ENCODE measurements at regions not wholly inside any gene's neighbourhood (a gene's known extent, or its start where the extent isn't known, plus 50 kb on each side); places are given as distances from the start of the nearest gene placed in this dataset.

DNA sequence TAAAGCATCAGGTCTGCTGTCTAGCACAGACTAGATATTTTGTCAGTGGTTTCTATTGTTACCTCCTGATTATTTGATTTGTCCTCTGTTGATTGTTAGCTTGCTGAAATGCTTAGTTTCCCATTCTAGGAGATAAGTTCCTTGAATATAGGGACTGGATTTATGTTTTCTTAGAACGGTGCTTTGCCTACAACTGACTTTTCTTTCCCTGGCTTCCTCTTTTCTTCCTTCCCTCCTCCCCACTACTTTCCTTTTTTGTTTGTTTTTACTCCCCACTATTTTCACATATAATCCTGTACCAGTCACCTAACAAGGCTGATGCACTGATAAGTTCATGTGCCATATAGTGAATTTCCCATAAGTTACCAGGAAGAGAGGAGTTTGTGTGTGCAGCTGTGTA is 58.5 kb upstream of the METAP2 start:
- TF ChIP-seq, protein P1, sequence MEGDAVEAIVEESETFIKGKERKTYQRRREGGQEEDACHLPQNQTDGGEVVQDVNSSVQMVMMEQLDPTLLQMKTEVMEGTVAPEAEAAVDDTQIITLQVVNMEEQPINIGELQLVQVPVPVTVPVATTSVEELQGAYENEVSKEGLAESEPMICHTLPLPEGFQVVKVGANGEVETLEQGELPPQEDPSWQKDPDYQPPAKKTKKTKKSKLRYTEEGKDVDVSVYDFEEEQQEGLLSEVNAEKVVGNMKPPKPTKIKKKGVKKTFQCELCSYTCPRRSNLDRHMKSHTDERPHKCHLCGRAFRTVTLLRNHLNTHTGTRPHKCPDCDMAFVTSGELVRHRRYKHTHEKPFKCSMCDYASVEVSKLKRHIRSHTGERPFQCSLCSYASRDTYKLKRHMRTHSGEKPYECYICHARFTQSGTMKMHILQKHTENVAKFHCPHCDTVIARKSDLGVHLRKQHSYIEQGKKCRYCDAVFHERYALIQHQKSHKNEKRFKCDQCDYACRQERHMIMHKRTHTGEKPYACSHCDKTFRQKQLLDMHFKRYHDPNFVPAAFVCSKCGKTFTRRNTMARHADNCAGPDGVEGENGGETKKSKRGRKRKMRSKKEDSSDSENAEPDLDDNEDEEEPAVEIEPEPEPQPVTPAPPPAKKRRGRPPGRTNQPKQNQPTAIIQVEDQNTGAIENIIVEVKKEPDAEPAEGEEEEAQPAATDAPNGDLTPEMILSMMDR (conservative IDR thresholded peaks at IDR 0.05; ENCODE audit: low read depth, low read length), result no peak
- H3K27ac ChIP-seq, result no peak overlapping the region
- H3K36me3 ChIP-seq (ENCODE audit: insufficient read depth), result no peaks in the 10 kb centered on the region
- no peak overlapping the region for H3K9ac ChIP-seq
- no peaks in the 10 kb centered on the region for H3K4me1 ChIP-seq (ENCODE audit: low read depth, poor library complexity, severe bottlenecking)
- no peaks in the 10 kb centered on the region for H4K20me1 ChIP-seq (ENCODE audit: insufficient read depth)
- no peaks in the 10 kb centered on the region for H3K27me3 ChIP-seq (ENCODE audit: insufficient read depth, low read depth)
- no peak overlapping the region for H3K4me3 ChIP-seq (IDR thresholded peaks at IDR 0.05; ENCODE audit: insufficient read depth, low read depth, low read length)
- no peak overlapping the region for H3K4me2 ChIP-seq
- no peaks in the 10 kb centered on the region for H3K79me2 ChIP-seq (ENCODE audit: insufficient read depth, low read depth)
- H2AFZ ChIP-seq (ENCODE audit: low read depth), result no peak overlapping the region

- no peaks in the 10 kb centered on the region for H3K79me2 ChIP-seq (ENCODE audit: insufficient read depth, low read depth)
- H3K9ac ChIP-seq, result no peak overlapping the region
- no peak overlapping the region for H3K4me2 ChIP-seq
- TF ChIP-seq, protein P1 (conservative IDR thresholded peaks at IDR 0.05; ENCODE audit: low read depth, low read length), result no peak
- H3K36me3 ChIP-seq (ENCODE audit: insufficient read depth), result no peaks in the 10 kb centered on the region
- H4K20me1 ChIP-seq (ENCODE audit: insufficient read depth), result no peaks in the 10 kb centered on the region
- no peaks in the 10 kb centered on the region for H3K4me1 ChIP-seq (ENCODE audit: low read depth, poor library complexity, severe bottlenecking)
- no peak overlapping the region for H3K27ac ChIP-seq
- H2AFZ ChIP-seq (ENCODE audit: low read depth), result no peak overlapping the region
- H3K27me3 ChIP-seq (ENCODE audit: insufficient read depth, low read depth), result no peaks in the 10 kb centered on the region
- H3K4me3 ChIP-seq (IDR thresholded peaks at IDR 0.05; ENCODE audit: insufficient read depth, low read depth, low read length), result no peak overlapping the region
Measured at GRCh38 chr12:95416111-95416636, 57.8 kb upstream of the METAP2 start.

DNA sequence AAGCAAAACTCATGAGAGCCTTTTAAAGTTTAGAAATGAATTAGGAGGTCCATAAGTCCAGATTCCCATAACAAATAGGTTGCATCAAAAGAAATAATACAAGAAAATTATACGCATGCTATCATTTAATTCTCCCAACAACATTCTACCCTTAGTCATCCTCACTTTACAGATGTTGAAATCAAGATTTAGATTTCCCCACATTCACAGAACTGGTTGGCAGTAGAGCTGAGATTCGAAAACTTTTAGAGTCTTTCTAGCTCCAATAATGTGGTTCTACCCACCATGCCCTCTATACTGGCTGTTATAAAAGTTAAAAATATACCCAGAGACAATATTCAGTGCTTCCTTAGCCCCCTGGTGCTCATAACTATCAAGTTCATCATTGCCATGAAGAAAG is 56.6 kb upstream of the METAP2 start:
- Histone ChIP-seq H2AFZ (ENCODE audit: low read depth) (no peak overlapping the region), H3K27ac (no peak overlapping the region), H3K9ac (no peak overlapping the region), H4K20me1 (ENCODE audit: insufficient read depth) (no peaks in the 10 kb centered on the region), H3K4me3 (IDR thresholded peaks at IDR 0.05; ENCODE audit: insufficient read depth, low read depth, low read length) (no peak overlapping the region), H3K36me3 (ENCODE audit: insufficient read depth) (no peaks in the 10 kb centered on the region), H3K27me3 (ENCODE audit: insufficient read depth, low read depth) (no peaks in the 10 kb centered on the region), H3K79me2 (ENCODE audit: insufficient read depth, low read depth) (no peaks in the 10 kb centered on the region), H3K4me2 (no peak overlapping the region), H3K4me1 (ENCODE audit: low read depth, poor library complexity, severe bottlenecking) (no peaks in the 10 kb centered on the region)
- TF ChIP-seq, protein P1 (conservative IDR thresholded peaks at IDR 0.05; ENCODE audit: low read depth, low read length), result no peak

DNA sequence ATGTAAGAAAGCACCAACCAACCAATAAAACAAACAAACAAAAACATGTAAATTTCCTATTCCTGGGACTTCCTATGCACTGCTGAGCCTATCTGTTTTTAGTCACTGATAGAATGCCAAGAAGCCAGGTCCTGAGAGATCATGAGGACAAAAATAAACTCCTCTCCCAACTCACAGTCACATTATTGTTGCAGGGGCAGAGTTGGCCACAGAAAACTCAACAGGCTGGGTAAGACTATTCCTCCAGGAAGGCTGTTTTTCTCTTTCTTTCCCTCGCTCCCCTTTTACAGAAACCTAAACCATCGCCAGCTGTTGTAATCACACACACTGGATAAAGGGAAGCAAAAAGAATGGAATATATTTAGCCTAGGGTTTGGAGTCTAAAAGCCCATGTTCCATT is 55.8 kb upstream of the METAP2 start:
- Histone ChIP-seq H3K9ac (no peak overlapping the region), H3K4me2 (no peak overlapping the region), H3K4me1 (ENCODE audit: low read depth, poor library complexity, severe bottlenecking) (no peaks in the 10 kb centered on the region), H3K79me2 (ENCODE audit: insufficient read depth, low read depth) (no peaks in the 10 kb centered on the region), H3K27me3 (ENCODE audit: insufficient read depth, low read depth) (no peaks in the 10 kb centered on the region), H3K36me3 (ENCODE audit: insufficient read depth) (no peaks in the 10 kb centered on the region), H3K27ac (no peak overlapping the region), H2AFZ (ENCODE audit: low read depth) (no peak overlapping the region), H3K4me3 (IDR thresholded peaks at IDR 0.05; ENCODE audit: insufficient read depth, low read depth, low read length) (no peak overlapping the region), H4K20me1 (ENCODE audit: insufficient read depth) (no peaks in the 10 kb centered on the region)
- TF ChIP-seq, protein P1 (conservative IDR thresholded peaks at IDR 0.05; ENCODE audit: low read depth, low read length), result no peak

Measured in KMS-11 (cell line).